Cardiac fibroblast (primary cell): ENCODE measurements at regions not wholly inside any gene's neighbourhood (a gene's known extent, or its start where the extent isn't known, plus 50 kb on each side); places are given as distances from the start of the nearest gene placed in this dataset.
A peak's percentile ranks its signal among the peaks of the same experiment; 100 is the strongest.

Experiments
- DNase-seq, 2 donors: peaks; one replicate each; pipeline versions ENCODE4 v3.0.0 to v3.0.0-alpha.2; 2010; ENCODE audit warnings: low read depth in 2 of 2
- H3K4me3 ChIP-seq, 2 donors: replicated peaks in 1 of 2; 1 replicate in 1 of 2; 2 replicates in 1 of 2; pipeline ENCODE4 v1.5.1; 2011; ENCODE audit warnings: low read depth in 2 of 2, low read length in 2 of 2, mild to moderate bottlenecking in 2 of 2, moderate library complexity in 1 of 2
- CTCF ChIP-seq: IDR thresholded peaks from one replicate; pipeline ENCODE4 v1.5.1; 2011; ENCODE audit warnings: low read depth, mild to moderate bottlenecking, low read length, inconsistent platforms

GRCh38 chr21:18772897-18773296 is 369.3 kb upstream of the TMPRSS15 start:
- TF ChIP-seq CTCF = no peak
- H3K4me3 ChIP-seq = no peak overlapping the region
- no peak for DNase-seq

- no peak for DNase-seq
- TF ChIP-seq CTCF = no peak
- H3K4me3 ChIP-seq = no peak overlapping the region
Measured at GRCh38 chr21:18776936-18777335, 373.4 kb upstream of the TMPRSS15 start.

GRCh38 chr21:18782721-18783120 is 379.1 kb upstream of the TMPRSS15 start:
- DNase-seq = no peak
- no peak overlapping the region for H3K4me3 ChIP-seq
- TF ChIP-seq CTCF = no peak

- peak in 1 of 2 donors; percentile 30 for DNase-seq
- H3K4me3 ChIP-seq = no peak overlapping the region
- no peak for TF ChIP-seq CTCF
Measured at GRCh38 chr21:18801468-18801867, 397.9 kb upstream of the TMPRSS15 start.

- no peak overlapping the region for H3K4me3 ChIP-seq
- DNase-seq = no peak
- TF ChIP-seq CTCF = no peak
Measured at GRCh38 chr21:18803624-18804023, 400.0 kb upstream of the TMPRSS15 start.

- H3K4me3 ChIP-seq = no peak overlapping the region
- no peak for TF ChIP-seq CTCF
- no peak for DNase-seq
Measured at GRCh38 chr21:18810136-18810535, 406.6 kb upstream of the TMPRSS15 start.

- no peak overlapping the region for H3K4me3 ChIP-seq
- TF ChIP-seq CTCF = no peak
- no peak for DNase-seq
Measured at GRCh38 chr21:18812308-18812707, 408.7 kb upstream of the TMPRSS15 start.
